ENCODE measurements at regions not wholly inside any gene's neighbourhood (a gene's known extent, or its start where the extent isn't known, plus 50 kb on each side); places are given as distances from the start of the nearest gene placed in this dataset.
"Not testable (repeated sequence)": the region's sequence is repeated elsewhere in the genome, so short reads cannot be mapped to it uniquely, and the experiment has no call there.

- DNase-seq (no peak), ATAC-seq (replicated peaks in 1 of 2) (no peak)
- Mint-ChIP-seq H3K4me1 (ENCODE audit: low read depth) (no peaks in the 10 kb centered on the region), H3K9me3 (peaks cover 0 to 6% of the 10 kb centered on the region in 2 donors), H3K4me3 (no peak overlapping the region), H3K36me3 (ENCODE audit: insufficient read depth in 2 of 2) (no peaks in the 10 kb centered on the region), H3K27ac (no peak overlapping the region), H3K27me3 (ENCODE audit: low read depth) (no peaks in the 10 kb centered on the region)
Measured at GRCh38 chr15:25596644-25597562, 158.1 kb upstream of the UBE3A start.

GRCh38 chr15:25587616-25588340 is 149.0 kb upstream of the UBE3A start:
- Mint-ChIP-seq H3K9me3 (peaks cover 8 to 12% of the 10 kb centered on the region in 2 donors), H3K4me3 (no peak overlapping the region), H3K27me3 (ENCODE audit: low read depth) (no peaks in the 10 kb centered on the region), H3K36me3 (ENCODE audit: insufficient read depth in 2 of 2) (no peaks in the 10 kb centered on the region), H3K4me1 (ENCODE audit: low read depth) (no peaks in the 10 kb centered on the region), H3K27ac (no peak overlapping the region)
- DNase-seq (no peak), ATAC-seq (replicated peaks in 1 of 2) (no peak)

- Mint-ChIP-seq H3K27ac (no peak overlapping the region), H3K4me3 (no peak overlapping the region), H3K36me3 (ENCODE audit: insufficient read depth in 2 of 2) (no peaks in the 10 kb centered on the region), H3K27me3 (ENCODE audit: low read depth) (no peaks in the 10 kb centered on the region), H3K4me1 (ENCODE audit: low read depth) (no peaks in the 10 kb centered on the region), H3K9me3 (peaks cover 8 to 10% of the 10 kb centered on the region in 2 donors)
- ATAC-seq (replicated peaks in 1 of 2), result no peak
- no peak for DNase-seq
Measured at GRCh38 chr15:25582886-25583285, 144.1 kb upstream of the UBE3A start.

- ATAC-seq (replicated peaks in 1 of 2) (no peak), DNase-seq (no peak)
- Mint-ChIP-seq H3K9me3 (peaks cover 0 to 4% of the 10 kb centered on the region in 2 donors), H3K4me1 (ENCODE audit: low read depth) (no peaks in the 10 kb centered on the region), H3K27me3 (ENCODE audit: low read depth) (peaks cover 4% of the 10 kb centered on the region), H3K4me3 (no peak overlapping the region), H3K36me3 (ENCODE audit: insufficient read depth in 2 of 2) (no peaks in the 10 kb centered on the region), H3K27ac (no peak overlapping the region)
Measured at GRCh38 chr15:25579127-25579526, 140.3 kb upstream of the UBE3A start.

DNA sequence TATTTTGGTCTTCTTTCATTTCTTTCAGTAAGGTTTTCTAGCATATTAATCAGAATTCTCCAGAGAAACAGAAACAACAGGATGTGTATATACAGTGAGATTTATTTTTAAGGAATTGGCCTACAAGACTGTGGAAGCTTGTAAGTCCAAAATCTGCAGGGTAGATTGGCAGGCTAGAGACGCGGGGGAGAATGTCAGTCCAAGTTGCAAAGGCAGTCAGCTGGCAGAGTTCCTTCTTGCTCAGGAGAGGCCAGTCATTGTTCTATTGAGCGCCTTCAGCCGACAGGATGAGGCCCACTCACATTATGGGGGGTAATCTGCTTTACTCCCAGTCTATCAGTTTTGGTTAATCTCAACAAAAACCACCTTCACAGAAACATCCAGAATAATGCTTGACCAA is 133.4 kb upstream of the UBE3A start:
- Mint-ChIP-seq H3K27me3 (ENCODE audit: low read depth) (peaks cover 4% of the 10 kb centered on the region), H3K27ac (no peak overlapping the region), H3K4me1 (ENCODE audit: low read depth) (no peaks in the 10 kb centered on the region), H3K9me3 (peaks cover 5% of the 10 kb centered on the region in 2 donors), H3K36me3 (ENCODE audit: insufficient read depth in 2 of 2) (no peaks in the 10 kb centered on the region), H3K4me3 (no peak overlapping the region)
- no peak for DNase-seq
- ATAC-seq (replicated peaks in 1 of 2), result no peak

- Mint-ChIP-seq H3K27ac (no peak overlapping the region), H3K4me1 (ENCODE audit: low read depth) (no peaks in the 10 kb centered on the region), H3K36me3 (ENCODE audit: insufficient read depth in 2 of 2) (no peaks in the 10 kb centered on the region), H3K4me3 (no peak overlapping the region), H3K27me3 (ENCODE audit: low read depth) (no peaks in the 10 kb centered on the region), H3K9me3 (peaks cover 5 to 7% of the 10 kb centered on the region in 2 donors)
- DNase-seq, result no peak
- ATAC-seq (replicated peaks in 1 of 2), result no peak
Measured at GRCh38 chr15:25568751-25569150, 129.9 kb upstream of the UBE3A start.

DNA sequence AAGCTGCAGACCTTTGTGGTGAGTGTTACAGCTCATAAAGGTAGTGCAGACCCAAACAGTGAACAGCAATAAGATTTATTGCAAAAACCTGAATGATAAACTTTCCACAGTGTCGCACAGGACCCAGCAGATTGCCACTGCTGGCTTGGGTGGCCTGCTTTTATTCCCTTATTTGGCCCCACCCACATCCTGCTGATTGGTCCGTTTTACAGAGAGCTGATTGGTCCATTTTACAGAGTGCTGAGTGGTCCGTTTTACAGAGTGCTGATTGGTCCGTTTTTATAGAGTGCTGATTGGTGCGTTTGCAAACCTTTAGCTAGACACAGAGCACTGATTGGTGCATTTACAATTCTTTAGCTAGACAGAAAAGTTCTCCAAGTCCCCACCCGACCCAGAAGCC is 127.7 kb upstream of the UBE3A start:
- H3K4me1 Mint-ChIP-seq (ENCODE audit: low read depth); ATAC-seq (replicated peaks in 1 of 2); H3K27me3 Mint-ChIP-seq (ENCODE audit: low read depth); H3K36me3 Mint-ChIP-seq (ENCODE audit: insufficient read depth in 2 of 2); H3K9me3 Mint-ChIP-seq; DNase-seq; H3K27ac Mint-ChIP-seq; H3K4me3 Mint-ChIP-seq: not testable (repeated sequence)

DNA sequence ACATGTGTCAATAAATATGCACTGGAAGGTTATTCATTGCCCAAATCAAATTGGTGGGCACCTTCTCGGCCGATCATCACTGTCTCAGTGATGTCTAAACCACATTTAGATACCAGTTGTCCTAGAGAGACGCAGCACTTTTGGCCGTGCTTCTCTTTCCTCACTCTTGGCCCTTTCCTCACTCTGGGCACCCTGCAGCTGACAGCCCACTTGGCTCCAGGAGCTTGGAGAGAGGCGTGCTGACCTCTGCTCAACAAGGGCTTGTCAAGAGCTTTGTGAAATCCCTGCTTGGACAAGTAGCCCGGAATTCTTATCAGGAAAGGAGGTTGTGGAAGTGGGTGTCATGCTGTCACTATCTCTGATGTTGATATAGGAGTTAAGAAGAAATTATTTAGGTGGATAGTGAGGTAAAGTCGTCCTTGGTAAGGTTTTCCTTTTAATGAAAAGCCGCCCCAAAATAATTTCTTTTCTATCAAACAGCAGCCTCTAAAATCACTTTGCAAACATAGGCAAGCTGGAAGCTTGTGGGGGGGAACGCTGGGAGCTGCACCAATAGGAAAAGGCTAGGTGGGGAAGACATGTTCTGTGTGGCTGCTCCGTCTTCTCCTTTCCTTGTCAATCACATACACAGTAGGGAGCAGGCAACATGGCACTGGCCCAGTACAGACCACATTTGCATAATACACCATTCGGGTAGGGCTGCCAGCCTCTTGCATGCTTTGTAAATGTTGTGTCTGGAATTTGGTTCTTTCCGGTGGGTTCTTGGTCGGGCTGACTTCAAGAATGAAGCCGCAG is 126.8 kb upstream of the UBE3A start:
- ATAC-seq (replicated peaks in 1 of 2) (no peak), DNase-seq (no peak)
- Mint-ChIP-seq H3K9me3 (peaks cover 5 to 7% of the 10 kb centered on the region in 2 donors), H3K4me3 (no peak overlapping the region), H3K36me3 (ENCODE audit: insufficient read depth in 2 of 2) (no peaks in the 10 kb centered on the region), H3K27me3 (ENCODE audit: low read depth) (no peaks in the 10 kb centered on the region), H3K4me1 (ENCODE audit: low read depth) (no peaks in the 10 kb centered on the region), H3K27ac (no peak overlapping the region)

DNA sequence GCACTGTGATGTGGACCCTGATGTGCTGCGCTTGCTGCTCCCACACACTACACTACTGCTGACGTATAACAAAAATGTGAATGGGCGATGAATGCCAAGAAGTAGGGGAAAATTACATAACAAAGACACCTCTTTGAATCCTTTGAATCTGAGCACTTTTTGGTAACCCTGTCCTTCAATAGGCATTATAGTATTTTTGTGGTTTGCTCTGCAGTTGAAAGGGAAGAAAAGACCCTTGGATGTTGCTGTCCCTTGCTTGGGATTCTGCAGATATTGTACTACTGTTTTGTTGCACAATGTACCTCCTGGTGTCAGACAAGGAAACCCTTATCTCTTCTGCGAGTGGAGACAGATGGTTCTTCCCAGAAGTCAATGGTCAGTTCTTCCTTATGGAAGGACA is 124.8 kb upstream of the UBE3A start:
- Mint-ChIP-seq H3K27ac (no peak overlapping the region), H3K36me3 (ENCODE audit: insufficient read depth in 2 of 2) (no peaks in the 10 kb centered on the region), H3K9me3 (peaks cover 5% of the 10 kb centered on the region in 2 donors), H3K4me1 (ENCODE audit: low read depth) (no peaks in the 10 kb centered on the region), H3K27me3 (ENCODE audit: low read depth) (no peaks in the 10 kb centered on the region), H3K4me3 (no peak overlapping the region)
- ATAC-seq (replicated peaks in 1 of 2) (no peak), DNase-seq (no peak)

GRCh38 chr15:25557926-25558325 is 119.1 kb upstream of the UBE3A start:
- ATAC-seq (replicated peaks in 1 of 2) (no peak), DNase-seq (no peak)
- H3K27me3 Mint-ChIP-seq (ENCODE audit: low read depth), result no peaks in the 10 kb centered on the region
- peaks cover 0 to 3% of the 10 kb centered on the region in 2 donors for H3K9me3 Mint-ChIP-seq
- H3K36me3 Mint-ChIP-seq (ENCODE audit: insufficient read depth in 2 of 2), result no peaks in the 10 kb centered on the region
- H3K27ac Mint-ChIP-seq, result no peak overlapping the region
- no peaks in the 10 kb centered on the region for H3K4me1 Mint-ChIP-seq (ENCODE audit: low read depth)
- no peak overlapping the region for H3K4me3 Mint-ChIP-seq

DNA sequence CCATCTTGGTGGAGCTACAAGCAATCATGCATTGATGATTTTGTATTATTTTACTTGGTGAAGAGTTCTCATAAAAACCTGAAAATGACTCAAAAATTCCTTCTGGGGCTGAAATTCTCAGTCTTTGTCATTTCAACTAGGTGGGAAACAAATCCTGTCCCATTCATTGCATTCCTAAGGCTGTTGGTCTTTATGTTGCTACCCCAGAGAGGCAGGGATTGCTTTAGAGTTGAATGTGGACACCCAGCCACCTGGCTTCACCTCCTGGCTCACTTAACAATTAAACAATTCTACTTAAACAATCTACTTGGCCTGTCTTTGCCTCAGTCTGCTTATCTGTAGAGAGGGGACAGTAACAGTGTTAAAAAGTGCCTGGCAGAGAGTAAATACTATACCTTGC is 117.3 kb upstream of the UBE3A start:
- H3K36me3 Mint-ChIP-seq (ENCODE audit: insufficient read depth in 2 of 2), result no peaks in the 10 kb centered on the region
- no peaks in the 10 kb centered on the region for H3K27me3 Mint-ChIP-seq (ENCODE audit: low read depth)
- peaks cover 0 to 3% of the 10 kb centered on the region in 2 donors for H3K9me3 Mint-ChIP-seq
- ATAC-seq (replicated peaks in 1 of 2) (no peak), DNase-seq (no peak)
- no peak overlapping the region for H3K4me3 Mint-ChIP-seq
- H3K4me1 Mint-ChIP-seq (ENCODE audit: low read depth), result no peaks in the 10 kb centered on the region
- H3K27ac Mint-ChIP-seq, result no peak overlapping the region

- H3K4me3 Mint-ChIP-seq, result no peak overlapping the region
- no peaks in the 10 kb centered on the region for H3K4me1 Mint-ChIP-seq (ENCODE audit: low read depth)
- no peak overlapping the region for H3K27ac Mint-ChIP-seq
- peaks cover 0 to 3% of the 10 kb centered on the region in 2 donors for H3K9me3 Mint-ChIP-seq
- H3K36me3 Mint-ChIP-seq (ENCODE audit: insufficient read depth in 2 of 2), result no peaks in the 10 kb centered on the region
- DNase-seq (no peak), ATAC-seq (replicated peaks in 1 of 2) (no peak)
- no peaks in the 10 kb centered on the region for H3K27me3 Mint-ChIP-seq (ENCODE audit: low read depth)
Measured at GRCh38 chr15:25554640-25555039, 115.8 kb upstream of the UBE3A start.

GRCh38 chr15:25548600-25548999 is 109.8 kb upstream of the UBE3A start:
- Mint-ChIP-seq H3K27ac (no peak overlapping the region), H3K4me3 (no peak overlapping the region), H3K36me3 (ENCODE audit: insufficient read depth in 2 of 2) (no peaks in the 10 kb centered on the region), H3K9me3 (peaks cover 1 to 2% of the 10 kb centered on the region in 2 donors), H3K4me1 (ENCODE audit: low read depth) (no peaks in the 10 kb centered on the region), H3K27me3 (ENCODE audit: low read depth) (no peaks in the 10 kb centered on the region)
- DNase-seq (no peak), ATAC-seq (replicated peaks in 1 of 2) (no peak)
